Esophagus (tissue), 2 donors: ENCODE measurements at regions not wholly inside any gene's neighbourhood (a gene's known extent, or its start where the extent isn't known, plus 50 kb on each side); places are given as distances from the start of the nearest gene placed in this dataset.

Experiments
- H3K27ac ChIP-seq, 2 donors: one replicate each; pipeline ENCODE4 v1.5.1; 2013; ENCODE audit warnings: low read depth in 2 of 2, mild to moderate bottlenecking in 2 of 2, inconsistent platforms in 1 of 2, low read length in 1 of 2, moderate library complexity in 1 of 2
- H3K27me3 ChIP-seq, 2 donors: one replicate each; pipeline ENCODE4 v1.6.1; 2013; ENCODE audit warnings: low read length in 2 of 2, control low read depth in 1 of 2, mild to moderate bottlenecking in 1 of 2; ENCODE audit not compliant: insufficient read depth in 2 of 2, control insufficient read depth in 1 of 2
- H3K36me3 ChIP-seq, 2 donors: one replicate each; pipeline ENCODE4 v1.6.1; 2013; ENCODE audit warnings: low read length in 1 of 2; ENCODE audit not compliant: control insufficient read depth in 2 of 2, insufficient read depth in 2 of 2
- H3K4me1 ChIP-seq, 2 donors: one replicate each; pipeline ENCODE4 v1.6.1; 2013; ENCODE audit warnings: low read length in 1 of 2; ENCODE audit not compliant: control insufficient read depth in 2 of 2, insufficient read depth in 2 of 2
- H3K4me3 ChIP-seq, 2 donors: one replicate each; pipeline ENCODE4 v1.5.1; 2013; ENCODE audit warnings: low read length in 2 of 2, mild to moderate bottlenecking in 2 of 2, low read depth in 1 of 2, moderate library complexity in 1 of 2
- H3K9me3 ChIP-seq, 2 donors: one replicate each; pipeline ENCODE4 v1.6.1; 2013; ENCODE audit warnings: mild to moderate bottlenecking in 2 of 2, low read depth in 1 of 2, low read length in 1 of 2, moderate library complexity in 1 of 2; ENCODE audit not compliant: control insufficient read depth in 2 of 2, insufficient read depth in 1 of 2
- WGBS, 2 donors: extraction: QIAGEN DNeasy Blood & Tissue Kit; methylation state at CpG; one replicate each; pipeline ENCODE4 v1.1.7; 2013; 5-methylcytosine and 5-hydroxymethylcytosine counted together
- donor health status: healthy with polysubstance abuse.
- donor health status: Bipolar disorder and iron deficiency.

DNA sequence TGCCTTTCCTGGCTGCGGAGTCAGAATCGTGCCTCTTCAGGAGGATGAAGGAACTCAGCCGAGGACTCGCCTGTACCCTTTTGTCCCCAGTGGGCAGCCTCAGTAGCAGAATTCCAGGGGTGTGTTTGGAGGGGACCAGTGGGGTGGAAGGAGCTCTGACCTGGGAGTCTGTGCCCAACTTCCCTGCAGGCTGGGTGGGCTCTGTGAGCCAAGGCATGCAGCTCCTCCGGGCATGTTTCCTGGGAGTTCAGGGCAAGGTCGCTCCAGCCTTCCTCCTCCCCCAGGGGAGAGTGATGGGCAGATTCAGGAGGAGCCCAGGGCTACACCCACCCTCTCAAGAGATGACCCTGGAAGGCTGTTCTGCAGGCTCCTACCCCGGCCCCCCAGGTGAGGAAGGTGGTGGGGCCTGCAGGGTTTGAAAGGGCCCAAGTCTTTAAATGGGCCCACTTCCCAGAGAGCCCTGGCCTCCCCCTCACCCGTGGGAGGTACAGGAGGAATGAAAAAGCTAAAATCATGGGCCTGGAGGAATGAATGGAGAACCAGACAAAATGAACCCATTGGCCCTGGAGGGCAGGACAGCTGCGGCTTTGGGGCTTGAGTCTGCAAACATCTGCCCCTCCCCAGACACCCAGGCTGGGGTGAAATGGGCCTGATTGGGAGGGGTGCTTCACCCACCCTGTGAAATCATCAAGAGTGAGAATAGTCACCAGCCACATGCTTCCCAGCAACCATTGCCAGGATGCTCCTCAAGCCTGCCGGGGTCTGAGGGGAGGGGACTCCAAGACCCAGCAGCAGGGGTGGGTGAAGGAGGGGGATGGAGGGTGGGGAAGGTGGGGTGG, 77.6 kb upstream of the PMEPA1 start:
- no peaks in the 10 kb centered on the region for H3K36me3 ChIP-seq
- WGBS, 2 donors = 72 to 81% methylated on average over 10 of the region's 10 CpGs
- no peaks in the 10 kb centered on the region for H3K27me3 ChIP-seq
- no peak overlapping the region for H3K4me3 ChIP-seq
- H3K4me1 ChIP-seq = no peaks in the 10 kb centered on the region
- H3K9me3 ChIP-seq = no peaks in the 10 kb centered on the region
- no peak overlapping the region for H3K27ac ChIP-seq

DNA sequence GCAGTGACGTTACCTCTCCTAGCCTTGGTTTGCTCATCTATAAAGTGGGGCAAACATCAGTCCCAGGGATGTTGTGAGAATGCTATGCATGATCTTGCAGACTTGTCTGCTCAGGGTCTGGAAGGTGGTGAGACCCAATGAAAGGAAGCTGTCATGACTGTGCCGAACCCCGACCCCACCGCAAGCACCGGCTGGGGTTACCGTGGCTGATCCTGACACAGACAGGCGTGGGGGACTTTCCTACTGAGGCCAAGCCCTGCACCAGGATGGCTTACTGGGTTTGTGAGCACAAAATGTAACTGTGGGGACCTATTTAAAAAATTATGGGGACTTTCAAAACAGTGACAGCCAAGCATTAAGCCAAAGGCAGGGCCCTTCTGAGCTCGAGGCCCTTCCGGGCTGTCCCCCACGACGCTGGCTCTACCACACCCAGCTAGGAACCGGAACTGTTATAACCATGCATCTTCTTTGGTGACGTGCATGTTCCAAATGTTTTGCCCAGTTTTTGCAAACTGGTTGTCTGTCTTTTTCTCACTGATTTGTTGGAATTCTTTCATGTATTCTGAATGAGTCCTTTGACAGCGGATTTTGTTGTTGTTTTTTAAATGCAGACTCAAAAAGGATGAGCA, 76.6 kb upstream of the PMEPA1 start:
- H3K36me3 ChIP-seq = no peaks in the 10 kb centered on the region
- no peaks in the 10 kb centered on the region for H3K9me3 ChIP-seq
- no peak overlapping the region for H3K27ac ChIP-seq
- 77 to 82% methylated on average over 14 of the region's 14 CpGs for WGBS, 2 donors
- no peaks in the 10 kb centered on the region for H3K27me3 ChIP-seq
- no peaks in the 10 kb centered on the region for H3K4me1 ChIP-seq
- no peak overlapping the region for H3K4me3 ChIP-seq

DNA sequence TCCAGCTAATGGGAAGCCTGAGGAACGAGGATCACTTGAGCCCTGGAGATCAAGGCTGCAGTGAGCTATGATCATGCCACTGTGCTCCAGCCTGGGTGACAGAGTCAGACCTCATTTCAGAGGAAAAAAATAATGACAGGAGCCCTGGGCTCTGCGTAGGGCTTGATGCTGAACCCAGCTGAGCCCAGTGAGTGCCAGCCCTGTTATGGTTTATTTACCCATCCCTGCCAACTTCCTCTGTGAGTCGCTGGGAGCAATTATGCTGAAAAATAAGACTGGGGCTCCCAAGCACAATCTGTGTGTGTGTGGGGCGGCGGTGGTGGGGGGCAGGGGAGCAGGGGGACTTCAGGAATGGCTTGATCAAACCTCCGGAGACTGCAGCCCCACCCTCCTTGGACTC, 75.9 kb upstream of the PMEPA1 start:
- Histone ChIP-seq H3K9me3 (no peaks in the 10 kb centered on the region), H3K4me3 (no peak overlapping the region), H3K4me1 (no peaks in the 10 kb centered on the region), H3K36me3 (no peaks in the 10 kb centered on the region), H3K27ac (no peak overlapping the region), H3K27me3 (no peaks in the 10 kb centered on the region)
- WGBS, 2 donors = 57 to 64% methylated on average over 6 of the region's 6 CpGs

DNA sequence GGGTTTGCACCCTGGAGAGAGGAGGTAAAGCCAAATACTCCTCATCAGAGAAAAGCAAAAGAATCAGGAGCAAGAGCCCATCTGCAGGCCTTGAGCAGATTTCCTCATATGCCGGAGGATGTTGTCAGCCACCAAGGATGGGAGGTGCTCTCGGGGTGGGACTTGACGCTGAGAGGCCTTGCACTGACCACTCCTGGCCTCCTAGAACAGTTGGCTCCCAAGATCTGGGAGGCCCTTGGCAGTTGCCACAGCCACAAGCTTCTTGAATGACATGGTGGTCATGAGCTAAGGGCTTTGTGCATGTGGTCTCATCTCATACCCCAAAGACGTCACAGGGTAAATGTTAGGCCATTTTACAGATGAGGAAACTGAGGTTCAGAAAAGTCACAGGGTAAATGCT, 75.2 kb upstream of the PMEPA1 start:
- Histone ChIP-seq H3K36me3 (no peaks in the 10 kb centered on the region), H3K4me3 (no peak overlapping the region), H3K9me3 (no peaks in the 10 kb centered on the region), H3K27me3 (no peaks in the 10 kb centered on the region), H3K4me1 (no peaks in the 10 kb centered on the region), H3K27ac (no peak overlapping the region)
- 83 to 88% methylated on average over 4 of the region's 4 CpGs for WGBS, 2 donors

DNA sequence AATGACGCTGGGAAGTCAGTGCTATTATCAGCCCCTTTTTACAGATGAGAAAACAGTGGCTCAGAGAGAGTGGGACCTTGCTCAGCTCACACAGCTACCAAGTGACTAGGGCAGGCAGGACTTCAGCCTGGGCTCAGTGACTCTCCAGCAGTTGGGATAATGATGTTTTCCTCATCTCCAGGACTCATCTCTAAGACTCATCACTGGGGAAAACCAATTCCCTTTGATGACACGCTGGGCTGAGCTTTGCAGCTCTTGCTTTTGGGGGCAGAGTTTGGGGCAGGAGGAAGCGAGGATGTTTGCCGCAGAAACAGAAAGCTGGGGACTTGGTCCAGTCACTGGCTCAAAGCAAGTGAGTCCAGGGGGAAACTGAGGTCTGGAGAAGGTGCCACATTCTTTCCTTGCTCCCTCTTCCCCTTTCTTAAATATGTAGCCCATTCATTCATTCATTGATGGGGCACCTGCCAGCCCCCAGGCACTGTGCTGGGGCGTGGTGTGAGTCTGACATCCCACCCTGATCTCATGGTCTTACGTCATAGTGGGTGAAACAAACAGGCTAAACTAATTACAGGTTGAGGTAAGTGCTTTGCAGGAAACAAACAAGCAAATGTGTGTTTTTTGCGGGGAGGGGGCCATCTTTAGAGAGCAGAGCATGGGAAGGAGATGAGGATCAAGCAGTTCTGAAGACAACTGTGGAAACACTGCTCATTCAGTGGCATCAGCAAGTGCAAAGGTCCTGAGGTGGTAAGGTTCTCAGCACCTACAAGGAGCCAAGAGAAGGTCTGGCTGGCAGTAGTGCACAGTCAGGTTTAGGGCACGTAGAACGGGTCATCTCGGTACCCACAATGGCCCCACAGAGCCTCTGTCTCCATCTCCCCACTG, 74.4 kb upstream of the PMEPA1 start:
- no peaks in the 10 kb centered on the region for H3K4me1 ChIP-seq
- no peak overlapping the region for H3K4me3 ChIP-seq
- 84 to 90% methylated on average over 10 of the region's 10 CpGs for WGBS, 2 donors
- H3K27ac ChIP-seq = no peak overlapping the region
- H3K36me3 ChIP-seq = no peaks in the 10 kb centered on the region
- H3K9me3 ChIP-seq = no peaks in the 10 kb centered on the region
- no peaks in the 10 kb centered on the region for H3K27me3 ChIP-seq

DNA sequence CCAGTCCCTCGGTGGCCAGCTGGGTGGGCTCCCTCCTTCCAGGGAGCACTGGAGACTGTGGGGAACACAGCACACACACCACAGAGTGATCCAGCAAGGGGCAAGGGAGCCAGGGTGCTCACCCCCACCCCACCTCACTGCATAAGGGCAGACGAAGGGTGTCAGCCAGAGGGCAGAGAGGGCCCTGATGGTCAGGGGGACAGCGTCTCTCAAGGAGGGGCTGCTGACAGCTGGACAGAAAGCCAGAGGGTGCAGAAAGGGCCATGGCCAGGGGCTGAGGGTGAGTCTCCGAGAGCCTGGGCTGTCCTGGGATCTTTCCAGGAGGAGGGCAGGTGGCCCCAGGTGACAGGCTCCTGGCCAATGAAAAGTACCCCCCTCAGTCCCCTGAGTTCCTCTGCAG, 73.4 kb upstream of the PMEPA1 start:
- Histone ChIP-seq H3K4me3 (no peak overlapping the region), H3K27ac (no peak overlapping the region), H3K9me3 (no peaks in the 10 kb centered on the region), H3K36me3 (no peaks in the 10 kb centered on the region), H3K4me1 (no peaks in the 10 kb centered on the region), H3K27me3 (no peaks in the 10 kb centered on the region)
- 62 to 72% methylated on average over 4 of the region's 4 CpGs for WGBS, 2 donors

DNA sequence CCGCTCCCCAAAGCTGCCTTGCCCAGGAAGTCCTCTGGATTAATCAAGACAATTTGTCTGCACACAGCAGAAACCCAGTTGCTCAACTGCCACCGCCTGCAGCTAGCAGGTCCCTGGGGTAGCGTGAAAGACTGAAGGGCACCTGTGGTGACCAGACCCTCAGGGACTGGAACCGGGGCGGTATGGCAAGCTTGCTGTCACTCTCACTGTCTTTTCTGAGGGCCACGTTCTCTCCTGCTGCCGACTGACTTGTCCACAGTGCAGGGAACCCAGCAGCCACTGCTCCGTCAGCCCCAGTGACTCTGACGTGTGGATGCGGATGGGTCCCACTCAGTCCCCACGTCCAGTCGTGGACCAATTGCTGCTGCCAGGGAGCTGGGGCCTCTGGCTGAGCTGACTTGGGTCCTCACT, 72.8 kb upstream of the PMEPA1 start:
- 70 to 73% methylated on average over 12 of the region's 12 CpGs for WGBS, 2 donors
- no peak overlapping the region for H3K27ac ChIP-seq
- H3K36me3 ChIP-seq = no peaks in the 10 kb centered on the region
- no peaks in the 10 kb centered on the region for H3K4me1 ChIP-seq
- no peaks in the 10 kb centered on the region for H3K9me3 ChIP-seq
- H3K27me3 ChIP-seq = no peaks in the 10 kb centered on the region
- no peak overlapping the region for H3K4me3 ChIP-seq

DNA sequence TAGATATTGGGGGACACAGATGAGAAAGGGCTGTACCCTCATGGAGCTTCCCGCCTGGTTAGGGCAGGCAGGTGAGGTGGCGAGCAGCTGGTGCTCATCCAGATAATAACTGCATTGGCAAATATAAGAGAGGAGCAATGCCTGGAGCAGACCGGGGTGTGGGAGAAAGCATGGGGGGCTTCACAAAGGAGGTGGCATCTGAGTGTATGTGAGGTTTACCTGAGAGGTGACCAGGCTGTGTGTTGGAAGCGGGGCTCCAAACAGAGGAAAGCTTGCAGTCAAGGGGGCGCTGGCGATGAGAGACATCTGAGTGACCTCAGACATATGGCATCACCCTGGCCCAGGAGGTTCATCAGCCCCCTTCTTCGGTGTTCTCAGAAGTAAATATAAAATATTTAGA, 72.1 kb upstream of the PMEPA1 start:
- Histone ChIP-seq H3K4me3 (no peak overlapping the region), H3K36me3 (no peaks in the 10 kb centered on the region), H3K27ac (no peak overlapping the region), H3K4me1 (no peaks in the 10 kb centered on the region), H3K27me3 (no peaks in the 10 kb centered on the region), H3K9me3 (no peaks in the 10 kb centered on the region)
- 88 to 92% methylated on average over 7 of the region's 7 CpGs for WGBS, 2 donors

DNA sequence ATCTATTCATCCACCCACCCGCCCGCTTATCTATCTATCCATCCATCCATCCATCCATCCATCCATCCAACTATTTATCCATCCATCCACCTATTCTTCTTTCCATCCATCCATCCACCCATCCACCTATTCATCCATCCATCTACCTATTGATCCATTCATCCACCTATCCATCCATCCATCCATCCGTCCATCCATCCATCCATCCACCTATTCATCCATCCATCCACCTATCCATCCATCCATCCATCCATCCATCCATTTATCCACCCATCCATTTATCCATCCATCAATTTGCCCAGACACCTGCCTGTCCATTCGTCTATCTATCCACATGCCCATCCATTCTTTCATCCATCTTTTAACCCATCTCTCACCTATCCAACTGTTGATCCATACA, 71.1 kb upstream of the PMEPA1 start:
- H3K36me3 ChIP-seq = no peaks in the 10 kb centered on the region
- no peaks in the 10 kb centered on the region for H3K27me3 ChIP-seq
- H3K9me3 ChIP-seq = no peaks in the 10 kb centered on the region
- WGBS, 2 donors = 84 to 89% methylated on average over 4 of the region's 4 CpGs
- no peaks in the 10 kb centered on the region for H3K4me1 ChIP-seq
- no peak overlapping the region for H3K4me3 ChIP-seq
- no peak overlapping the region for H3K27ac ChIP-seq
